Activated naive CD8-positive, alpha-beta T cell (primary cell): ENCODE measurements at regions not wholly inside any gene's neighbourhood (a gene's known extent, or its start where the extent isn't known, plus 50 kb on each side); places are given as distances from the start of the nearest gene placed in this dataset.
A peak's percentile ranks its signal among the peaks of the same experiment; 100 is the strongest.

Experiments used
- H3K27ac Mint-ChIP-seq: one replicate; pipeline ENCODE4 v1.8.0; 2021; ENCODE audit warnings: mixed read lengths
- H3K27me3 Mint-ChIP-seq: one replicate; pipeline ENCODE4 v1.8.0; 2021; ENCODE audit warnings: mixed read lengths
- H3K36me3 Mint-ChIP-seq: one replicate; pipeline ENCODE4 v1.8.0; 2021; ENCODE audit warnings: mixed read lengths
- H3K4me1 Mint-ChIP-seq: one replicate; pipeline ENCODE4 v1.8.0; 2021; ENCODE audit warnings: low read depth, mixed read lengths
- H3K4me3 Mint-ChIP-seq: one replicate; pipeline ENCODE4 v1.8.0; 2021; ENCODE audit warnings: mild to moderate bottlenecking, mixed read lengths
- H3K9me3 Mint-ChIP-seq: one replicate; pipeline ENCODE4 v1.8.0; 2021; ENCODE audit warnings: low read depth, mixed read lengths

GRCh38 chr21:17921579-17922530 is 102.7 kb upstream of the C21orf91 start:
- H3K4me1 Mint-ChIP-seq: no peaks in the 10 kb centered on the region
- peaks cover 14% of the 10 kb centered on the region for H3K9me3 Mint-ChIP-seq
- no peaks in the 10 kb centered on the region for H3K27me3 Mint-ChIP-seq
- H3K4me3 Mint-ChIP-seq: no peak overlapping the region
- H3K36me3 Mint-ChIP-seq: peaks cover 11% of the 10 kb centered on the region
- no peak overlapping the region for H3K27ac Mint-ChIP-seq

- Mint-ChIP-seq H3K4me1 (no peaks in the 10 kb centered on the region), H3K4me3 (no peak overlapping the region), H3K9me3 (peaks cover 13% of the 10 kb centered on the region), H3K27me3 (no peaks in the 10 kb centered on the region), H3K36me3 (peaks cover 11% of the 10 kb centered on the region), H3K27ac (no peak overlapping the region)
Measured at GRCh38 chr21:17915976-17916375, 96.8 kb upstream of the C21orf91 start.

- Mint-ChIP-seq H3K36me3 (no peaks in the 10 kb centered on the region), H3K27ac (no peak overlapping the region), H3K9me3 (no peaks in the 10 kb centered on the region), H3K27me3 (no peaks in the 10 kb centered on the region), H3K4me3 (no peak overlapping the region), H3K4me1 (no peaks in the 10 kb centered on the region)
Measured at GRCh38 chr21:17911628-17912027, 92.5 kb upstream of the C21orf91 start.

- Mint-ChIP-seq H3K9me3 (peaks cover 4% of the 10 kb centered on the region), H3K4me3 (no peak overlapping the region), H3K27ac (no peak overlapping the region), H3K36me3 (peaks cover 5% of the 10 kb centered on the region), H3K27me3 (no peaks in the 10 kb centered on the region), H3K4me1 (peaks cover 8% of the 10 kb centered on the region)
Measured at GRCh38 chr21:17903929-17904639, 84.9 kb upstream of the C21orf91 start.

GRCh38 chr21:17903029-17903806 is 84.1 kb upstream of the C21orf91 start:
- Mint-ChIP-seq H3K27ac (no peak overlapping the region), H3K9me3 (peaks cover 12% of the 10 kb centered on the region), H3K4me1 (peaks cover 8% of the 10 kb centered on the region), H3K4me3 (no peak overlapping the region), H3K36me3 (peaks cover 13% of the 10 kb centered on the region), H3K27me3 (no peaks in the 10 kb centered on the region)

GRCh38 chr21:17901458-17902079 is 82.4 kb upstream of the C21orf91 start:
- peak overlapping the region; percentile 28 for H3K27ac Mint-ChIP-seq
- no peaks in the 10 kb centered on the region for H3K27me3 Mint-ChIP-seq
- H3K4me3 Mint-ChIP-seq: no peak overlapping the region
- H3K36me3 Mint-ChIP-seq: peaks cover 18% of the 10 kb centered on the region
- H3K4me1 Mint-ChIP-seq: peaks cover 14% of the 10 kb centered on the region
- peaks cover 21% of the 10 kb centered on the region for H3K9me3 Mint-ChIP-seq

GRCh38 chr21:17900990-17901385 is 81.8 kb upstream of the C21orf91 start:
- Mint-ChIP-seq H3K4me3 (no peak overlapping the region), H3K9me3 (peaks cover 23% of the 10 kb centered on the region), H3K27me3 (no peaks in the 10 kb centered on the region), H3K36me3 (peaks cover 20% of the 10 kb centered on the region), H3K4me1 (peaks cover 14% of the 10 kb centered on the region), H3K27ac (no peak overlapping the region)

GRCh38 chr21:17900281-17900989 is 81.3 kb upstream of the C21orf91 start:
- H3K27me3 Mint-ChIP-seq: no peaks in the 10 kb centered on the region
- peaks cover 23% of the 10 kb centered on the region for H3K9me3 Mint-ChIP-seq
- H3K4me1 Mint-ChIP-seq: peaks cover 14% of the 10 kb centered on the region
- H3K27ac Mint-ChIP-seq: no peak overlapping the region
- H3K36me3 Mint-ChIP-seq: peaks cover 20% of the 10 kb centered on the region
- no peak overlapping the region for H3K4me3 Mint-ChIP-seq

- Mint-ChIP-seq H3K36me3 (peaks cover 2% of the 10 kb centered on the region), H3K9me3 (peaks cover 4% of the 10 kb centered on the region), H3K4me1 (no peaks in the 10 kb centered on the region), H3K27ac (no peak overlapping the region), H3K27me3 (no peaks in the 10 kb centered on the region), H3K4me3 (no peak overlapping the region)
Measured at GRCh38 chr21:17889171-17889570, 70.0 kb upstream of the C21orf91 start.

- no peak overlapping the region for H3K4me3 Mint-ChIP-seq
- peaks cover 2% of the 10 kb centered on the region for H3K36me3 Mint-ChIP-seq
- H3K27ac Mint-ChIP-seq: no peak overlapping the region
- H3K4me1 Mint-ChIP-seq: no peaks in the 10 kb centered on the region
- no peaks in the 10 kb centered on the region for H3K27me3 Mint-ChIP-seq
- no peaks in the 10 kb centered on the region for H3K9me3 Mint-ChIP-seq
Measured at GRCh38 chr21:17869115-17869514, 50.0 kb upstream of the C21orf91 start.
